HG03025 (cell line): ENCODE measurements at regions not wholly inside any gene's neighbourhood (a gene's known extent, or its start where the extent isn't known, plus 50 kb on each side); places are given as distances from the start of the nearest gene placed in this dataset.

Experiments used
- ATAC-seq: cut with Tn5 transposase; IDR thresholded peaks from one replicate; pipeline ENCODE4 v1.9.1; 2021; ENCODE audit warnings: mild to moderate bottlenecking, moderate library complexity; ENCODE audit not compliant: unreplicated experiment, low FRiP score

- no peak for ATAC-seq
These were observed 362.6 kb downstream of the QKI start for GRCh38 chr6:163776906-163777686.

GRCh38 chr6:163776196-163776905, 361.8 kb downstream of the QKI start:
- ATAC-seq: no peak

GRCh38 chr6:163775313-163775712, 360.8 kb downstream of the QKI start:
- no peak for ATAC-seq

- ATAC-seq: no peak
These were observed 360.0 kb downstream of the QKI start for GRCh38 chr6:163774485-163774884.

- ATAC-seq: no peak
These were observed 359.1 kb downstream of the QKI start for GRCh38 chr6:163773646-163774045.

- ATAC-seq: no peak
These were observed 358.2 kb downstream of the QKI start for GRCh38 chr6:163772701-163773100.

- no peak for ATAC-seq
These were observed 356.7 kb downstream of the QKI start for GRCh38 chr6:163771180-163771579.

GRCh38 chr6:163768905-163769304, 354.4 kb downstream of the QKI start:
- ATAC-seq: no peak

GRCh38 chr6:163766936-163767335, 352.4 kb downstream of the QKI start:
- ATAC-seq: no peak

GRCh38 chr6:163765335-163765734, 350.8 kb downstream of the QKI start:
- ATAC-seq: no peak

GRCh38 chr6:163764565-163764964, 350.0 kb downstream of the QKI start:
- no peak for ATAC-seq

GRCh38 chr6:163761481-163761880, 347.0 kb downstream of the QKI start:
- ATAC-seq: no peak

GRCh38 chr6:163760860-163761259, 346.3 kb downstream of the QKI start:
- ATAC-seq: no peak

GRCh38 chr6:163759542-163759941, 345.0 kb downstream of the QKI start:
- ATAC-seq: no peak

GRCh38 chr6:163757520-163757919, 343.0 kb downstream of the QKI start:
- no peak for ATAC-seq

- peak; percentile 100 for ATAC-seq
These were observed 341.6 kb downstream of the QKI start for GRCh38 chr6:163756079-163756478.

- no peak for ATAC-seq
These were observed 340.3 kb downstream of the QKI start for GRCh38 chr6:163754866-163755265.

GRCh38 chr6:163753430-163753829, 338.9 kb downstream of the QKI start:
- no peak for ATAC-seq

GRCh38 chr6:163752446-163752845, 337.9 kb downstream of the QKI start:
- no peak for ATAC-seq

GRCh38 chr6:163751032-163751525, 336.6 kb downstream of the QKI start:
- no peak for ATAC-seq

GRCh38 chr6:163750431-163751031, 336.0 kb downstream of the QKI start:
- ATAC-seq: no peak
